Myocyte (in vitro differentiated cells): ENCODE measurements at regions not wholly inside any gene's neighbourhood (a gene's known extent, or its start where the extent isn't known, plus 50 kb on each side); places are given as distances from the start of the nearest gene placed in this dataset.
A peak's percentile ranks its signal among the peaks of the same experiment; 100 is the strongest.

Source experiments
- DNase-seq: peaks from one replicate; pipeline ENCODE4 v3.0.0-alpha.2; 2012; ENCODE audit warnings: low read depth

DNA sequence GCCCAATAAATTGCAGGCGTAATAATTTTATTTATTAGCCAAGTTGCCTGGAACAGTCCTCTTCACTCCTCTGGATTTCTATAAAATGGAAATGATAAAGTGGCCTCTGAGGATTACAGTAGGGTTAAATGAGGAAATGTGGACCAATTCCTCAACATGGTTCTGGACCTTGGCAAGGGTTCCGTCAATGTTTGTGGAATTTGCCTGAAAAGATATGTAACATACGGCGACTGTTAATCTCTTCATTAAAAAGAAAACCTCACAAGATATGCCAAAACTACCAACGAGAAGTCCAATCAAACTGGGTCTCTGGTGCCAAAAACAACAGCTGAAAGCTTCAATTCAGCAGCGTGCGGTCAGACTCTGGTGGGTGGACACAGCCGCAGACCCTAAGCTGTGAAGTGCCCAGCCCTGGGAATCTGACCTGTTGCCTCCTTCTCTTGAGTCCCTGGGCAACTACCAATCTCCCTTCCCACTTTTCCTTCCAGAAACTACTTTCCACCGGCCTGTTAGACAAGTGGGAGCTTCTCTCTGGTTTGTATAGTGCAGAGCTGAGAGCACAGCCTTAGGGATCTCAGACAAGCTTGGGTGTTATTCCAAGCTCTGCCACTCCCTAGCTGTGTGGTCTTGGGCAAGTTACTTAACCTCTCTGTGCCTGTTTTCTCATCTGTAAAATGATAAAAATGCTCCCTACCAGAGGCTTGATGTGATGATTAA lies 190.5 kb upstream of the GSC start:
- DNase-seq, result peak; percentile 44

DNA sequence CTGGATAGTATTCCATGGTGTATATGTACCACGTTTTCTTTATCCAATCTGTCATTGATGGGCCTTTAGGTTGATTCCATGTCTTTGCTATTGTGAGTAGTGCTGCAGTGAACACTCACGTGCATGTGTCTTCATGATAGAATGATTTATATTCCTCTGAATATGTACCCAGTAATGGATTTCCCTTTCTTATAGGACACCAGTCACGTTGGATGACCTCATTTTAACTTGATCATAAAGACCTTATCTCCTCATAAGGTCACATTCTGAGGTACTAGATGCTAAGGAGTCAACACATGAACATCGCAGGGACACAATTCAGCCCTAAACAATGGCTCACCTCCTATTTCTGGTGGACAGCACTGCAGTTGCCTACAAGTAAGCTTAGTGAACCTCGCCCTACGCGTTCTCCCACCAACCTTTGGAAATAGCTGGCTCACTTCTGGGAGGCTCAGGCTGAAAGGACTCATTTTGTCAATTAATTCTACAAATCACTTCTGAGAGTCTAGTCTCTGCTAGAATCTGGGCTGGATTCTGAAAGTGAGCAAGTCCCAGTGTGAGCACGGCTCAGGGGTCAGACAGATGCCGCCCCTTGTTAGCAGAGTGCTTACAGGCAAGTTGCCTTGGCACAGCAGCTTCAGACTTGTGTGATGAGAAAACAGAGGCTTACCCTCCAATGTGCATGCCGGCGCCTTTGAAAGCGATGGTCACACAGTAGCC lies 183.8 kb upstream of the GSC start:
- no peak for DNase-seq

DNA sequence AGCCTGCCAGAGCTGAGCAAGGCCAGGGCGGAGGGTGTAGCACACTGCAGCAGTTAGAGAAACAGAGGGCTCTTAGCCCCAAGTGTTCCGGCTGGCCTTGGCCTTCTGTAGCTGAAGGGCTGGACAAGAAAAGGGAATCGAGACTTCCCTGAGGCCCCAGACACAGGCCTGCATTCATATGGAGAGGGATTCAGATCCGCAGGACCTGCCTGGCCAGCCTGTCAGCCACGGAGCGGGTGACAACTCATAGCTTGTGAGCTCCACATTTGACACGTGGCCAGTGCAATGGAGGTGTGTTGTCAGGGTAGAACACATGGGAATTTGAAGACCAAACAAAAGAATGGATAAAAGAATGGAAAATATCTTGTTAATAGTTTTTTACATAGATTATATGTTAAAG lies 182.2 kb upstream of the GSC start:
- no peak for DNase-seq

DNA sequence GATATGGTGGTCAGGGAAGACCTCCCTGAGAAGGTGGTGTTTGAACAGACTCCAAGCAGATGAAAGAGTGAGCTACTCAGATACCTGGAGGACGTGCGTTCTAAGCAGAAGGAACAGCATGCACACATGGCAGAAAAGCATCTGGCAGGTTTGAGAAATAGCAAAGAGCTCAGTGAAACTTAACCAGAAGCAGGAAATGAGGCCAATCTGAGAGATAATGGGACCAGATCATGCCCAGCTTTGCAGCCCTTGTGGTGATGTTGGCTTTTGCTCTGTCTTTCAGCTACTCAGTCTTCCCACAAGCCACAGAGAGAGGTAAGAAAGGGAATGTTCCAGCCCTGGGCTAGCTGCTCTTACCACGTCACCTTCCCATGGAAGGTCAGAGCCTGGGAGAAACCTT lies 176.3 kb upstream of the GSC start:
- no peak for DNase-seq

DNA sequence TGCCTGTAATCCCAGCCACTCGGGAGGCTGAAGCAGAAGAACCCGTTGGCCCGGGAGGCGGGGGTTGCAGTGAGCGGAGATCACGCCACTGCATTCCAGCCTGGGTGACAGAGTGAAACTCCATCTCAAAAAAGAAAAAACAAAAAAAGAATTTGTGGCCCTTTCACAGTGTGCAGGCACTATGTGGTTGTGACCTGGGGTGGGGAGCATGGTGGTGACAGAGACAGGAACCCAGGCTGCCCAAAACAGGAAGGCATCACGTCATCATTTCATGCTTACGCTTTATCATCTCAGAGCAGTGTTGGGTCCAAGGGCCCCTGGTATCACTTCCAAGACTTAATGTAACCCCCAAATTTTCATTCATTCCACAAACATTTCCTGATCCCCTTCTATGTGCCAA lies 175.7 kb upstream of the GSC start:
- no peak for DNase-seq

DNA sequence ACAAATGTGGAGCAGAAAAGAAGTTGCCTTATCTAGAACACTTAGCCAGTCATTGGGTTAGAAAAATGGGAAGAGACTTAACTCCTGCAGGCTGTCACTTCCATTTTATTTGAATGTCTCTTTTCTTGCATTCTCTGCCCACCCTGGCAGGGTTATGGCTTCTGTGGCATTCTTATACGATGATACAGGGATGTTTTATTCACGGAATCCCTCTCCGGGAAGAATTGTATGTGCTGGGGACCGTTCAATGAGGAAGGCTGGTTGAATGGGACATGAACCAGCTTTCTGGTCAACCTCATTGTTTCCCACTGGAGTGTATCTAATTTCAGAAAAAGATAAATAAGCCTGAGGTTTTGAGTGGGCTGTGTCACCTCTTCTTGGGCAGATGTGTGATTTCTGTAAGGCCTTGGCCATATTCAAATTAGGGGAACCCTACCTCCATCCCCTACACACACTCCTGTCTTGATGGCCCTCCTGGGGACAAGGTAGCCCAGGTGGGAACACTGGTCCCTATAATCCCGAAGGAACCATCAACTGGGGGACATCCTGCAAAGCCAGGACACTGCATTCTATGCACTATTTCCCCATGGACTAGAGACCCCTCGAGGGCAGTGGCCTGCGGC lies 174.8 kb upstream of the GSC start:
- no peak for DNase-seq

- DNase-seq, result no peak
Measured at GRCh38 chr14:94942601-94943000, 172.7 kb upstream of the GSC start.

DNA sequence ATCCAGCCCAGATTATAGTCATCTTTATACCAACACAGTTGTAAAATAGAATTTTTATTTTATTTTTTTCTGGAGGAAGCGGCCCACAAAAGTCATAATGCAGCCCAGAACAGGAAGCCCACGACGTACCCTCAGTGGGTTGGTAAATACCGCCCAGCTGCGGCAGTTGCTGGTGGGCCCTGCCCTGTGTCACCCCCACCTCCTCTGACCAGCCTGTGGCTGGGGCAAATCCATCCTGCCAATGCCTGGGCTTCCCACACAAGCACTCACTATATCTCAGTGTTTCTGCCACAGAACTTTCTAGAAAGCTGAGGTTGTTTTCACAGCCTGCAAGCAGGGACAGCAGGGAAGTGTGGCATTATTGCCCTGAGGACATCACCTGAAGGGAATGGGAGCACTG lies 171.4 kb upstream of the GSC start:
- DNase-seq, result no peak

DNA sequence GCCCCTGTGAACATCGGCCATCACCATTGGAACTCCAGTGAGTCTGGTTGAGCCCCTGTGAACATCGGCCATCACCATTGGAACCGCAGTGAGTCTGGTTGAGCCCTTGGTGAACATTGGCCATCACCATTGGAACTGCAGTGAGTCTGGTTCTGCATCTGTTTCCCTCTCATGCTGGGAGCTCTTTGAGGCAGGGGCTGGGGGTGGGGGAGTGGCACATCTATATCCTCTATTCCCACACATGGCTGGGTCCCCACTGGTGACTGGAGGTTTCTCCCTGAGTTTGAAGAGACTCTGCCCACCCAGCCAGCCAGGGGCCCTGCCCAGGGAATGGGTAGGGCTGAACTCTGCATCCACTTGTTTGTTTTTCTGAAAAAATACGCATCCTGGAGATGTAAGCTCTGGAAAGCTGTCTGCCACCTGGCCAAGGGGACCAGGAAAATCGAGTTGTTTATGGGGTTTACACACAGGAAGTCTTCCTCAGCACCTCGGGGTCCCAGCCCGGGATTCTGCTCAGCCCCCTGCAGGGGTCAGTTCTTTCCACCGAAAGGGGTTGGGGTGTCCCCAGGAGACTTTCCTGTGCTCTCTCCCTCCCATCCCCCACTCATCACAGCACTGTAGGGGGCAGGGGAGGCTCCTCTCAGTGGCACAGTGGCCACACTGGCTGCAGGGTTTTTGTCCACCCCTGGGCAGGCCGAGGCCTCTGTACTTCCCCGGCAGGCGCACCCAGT lies 170.5 kb upstream of the GSC start:
- DNase-seq, result no peak

GRCh38 chr14:94938016-94938415 lies 168.1 kb upstream of the GSC start:
- no peak for DNase-seq

DNA sequence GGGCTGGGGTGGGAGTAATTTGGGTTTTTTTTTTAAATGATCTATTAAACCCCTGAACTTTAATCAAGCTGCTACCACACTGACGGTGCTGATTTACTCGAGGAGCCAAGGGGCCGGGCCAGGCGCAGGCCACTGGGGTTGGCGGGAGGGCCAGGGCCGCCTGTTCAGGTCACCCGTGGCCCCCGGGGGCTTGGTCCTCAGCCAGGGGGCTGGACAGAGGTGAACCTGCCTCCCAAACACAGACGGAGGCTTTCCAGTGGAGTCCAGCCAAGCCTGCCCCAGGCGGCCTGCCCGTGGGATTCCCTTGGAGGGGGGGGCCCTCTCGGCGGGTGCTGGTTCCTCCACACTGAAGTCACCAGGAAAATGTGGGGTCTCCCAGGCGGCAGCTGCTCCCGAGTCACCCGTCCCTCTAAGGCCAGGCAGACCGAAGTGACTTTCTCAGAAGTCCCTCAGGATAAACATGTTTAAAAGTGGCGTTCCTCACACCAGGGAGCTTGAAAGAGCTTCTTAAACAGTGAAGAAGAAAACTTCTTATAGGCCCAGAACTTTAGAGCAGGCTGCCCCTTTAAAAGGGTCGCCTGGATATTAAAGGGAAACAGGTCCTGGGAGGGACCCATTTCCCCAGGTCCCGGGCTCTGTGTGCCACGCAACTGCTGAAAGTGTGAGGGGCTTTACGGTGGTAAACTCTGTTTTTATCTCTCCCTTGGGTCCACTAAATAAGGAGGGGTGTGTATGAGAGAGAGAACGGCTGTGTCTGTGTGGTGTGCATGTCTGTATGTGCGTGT lies 167.2 kb upstream of the GSC start:
- DNase-seq, result no peak

DNA sequence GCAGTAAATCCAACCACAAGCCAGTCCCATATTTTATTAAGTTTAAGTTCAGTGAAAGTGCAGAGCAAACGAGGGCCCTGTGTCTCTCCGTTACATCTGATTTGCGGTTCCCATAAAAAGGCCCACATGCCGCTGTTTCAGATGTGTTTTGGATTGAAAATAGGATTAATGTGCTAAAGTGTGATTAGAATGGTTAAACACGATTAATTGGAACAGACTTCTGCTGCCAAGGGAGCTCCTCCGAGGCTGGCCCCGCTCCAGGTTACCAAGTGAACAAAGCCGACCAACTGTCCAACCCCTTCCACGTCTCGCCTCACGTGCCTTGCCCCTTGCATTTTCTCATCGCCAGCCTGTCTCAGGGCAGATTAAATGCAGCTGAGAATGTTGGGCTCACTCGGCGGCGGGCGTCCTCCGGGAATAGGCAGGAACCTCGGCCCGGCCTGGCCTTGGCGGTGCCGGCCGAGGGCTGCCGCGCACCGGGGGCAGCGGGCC lies 166.5 kb upstream of the GSC start:
- peak; percentile 31 for DNase-seq

DNA sequence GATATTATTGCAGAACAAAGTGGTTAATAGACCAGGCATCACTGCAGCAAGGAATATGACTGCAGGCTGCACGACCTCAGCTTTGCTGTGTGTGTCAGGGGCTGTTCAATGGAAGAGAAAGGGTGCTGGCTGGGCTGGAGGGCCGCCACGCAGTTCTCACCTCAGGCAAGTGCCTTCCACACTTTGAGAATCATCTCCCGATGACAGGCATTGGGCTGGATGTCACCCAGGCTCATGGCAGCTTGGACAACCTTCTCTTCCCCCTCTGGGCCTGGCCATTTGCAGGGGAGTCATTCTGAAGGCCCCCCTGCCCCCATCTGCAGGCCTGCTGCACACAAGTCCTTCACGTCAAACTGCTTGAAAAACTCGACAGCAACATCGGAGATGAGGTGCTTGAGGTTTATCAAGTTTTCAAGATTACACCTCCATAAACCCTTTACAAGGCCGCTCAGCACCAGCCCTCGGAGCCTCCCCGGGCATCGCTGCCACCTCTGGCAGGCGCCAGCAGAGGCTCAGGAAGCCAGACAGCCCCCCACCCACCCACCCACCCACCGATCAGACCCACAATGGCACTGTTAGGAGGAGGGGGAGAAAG lies 165.9 kb upstream of the GSC start:
- no peak for DNase-seq

- DNase-seq, result no peak
Measured at GRCh38 chr14:94934276-94934810, 164.4 kb upstream of the GSC start.

GRCh38 chr14:94933486-94933885 lies 163.6 kb upstream of the GSC start:
- DNase-seq, result no peak

DNA sequence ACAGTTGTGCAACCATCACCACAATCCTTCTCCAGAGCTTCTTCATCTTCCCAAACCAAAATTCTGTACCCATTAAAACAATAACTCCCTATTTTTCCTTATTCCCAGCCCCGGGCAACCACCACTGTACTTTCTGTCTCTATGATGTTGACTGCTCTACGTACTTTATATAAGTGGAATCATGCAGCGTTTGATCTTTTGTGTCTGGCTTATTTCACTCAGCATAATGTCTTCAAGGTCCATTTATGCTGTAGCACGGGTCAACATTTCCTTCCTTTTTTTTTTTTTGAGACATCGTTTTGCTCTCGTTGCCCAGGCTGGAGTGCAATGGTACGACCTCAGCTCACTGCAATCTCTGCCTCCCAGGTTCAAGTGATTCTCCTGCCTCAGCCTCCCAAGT lies 162.7 kb upstream of the GSC start:
- DNase-seq, result no peak

DNA sequence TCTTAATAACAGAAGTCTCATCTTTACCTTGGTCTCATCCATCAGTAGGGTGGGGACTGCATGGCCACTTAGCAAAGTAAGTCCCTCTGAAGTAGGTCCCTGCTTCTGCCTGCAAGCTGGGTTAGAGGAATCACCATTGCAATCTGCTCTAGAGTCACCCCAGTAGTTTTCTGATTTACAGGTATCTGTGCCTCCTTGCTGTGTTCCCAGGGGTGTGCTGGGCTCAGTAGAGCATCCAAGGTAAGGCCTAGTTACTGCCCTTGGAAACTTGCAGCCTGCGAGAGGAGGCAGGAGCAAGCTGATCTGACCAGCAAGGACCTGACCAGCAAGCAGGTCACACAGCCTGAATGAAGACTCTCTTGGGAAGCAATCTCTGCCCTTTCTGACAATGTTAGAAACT lies 160.8 kb upstream of the GSC start:
- no peak for DNase-seq

DNA sequence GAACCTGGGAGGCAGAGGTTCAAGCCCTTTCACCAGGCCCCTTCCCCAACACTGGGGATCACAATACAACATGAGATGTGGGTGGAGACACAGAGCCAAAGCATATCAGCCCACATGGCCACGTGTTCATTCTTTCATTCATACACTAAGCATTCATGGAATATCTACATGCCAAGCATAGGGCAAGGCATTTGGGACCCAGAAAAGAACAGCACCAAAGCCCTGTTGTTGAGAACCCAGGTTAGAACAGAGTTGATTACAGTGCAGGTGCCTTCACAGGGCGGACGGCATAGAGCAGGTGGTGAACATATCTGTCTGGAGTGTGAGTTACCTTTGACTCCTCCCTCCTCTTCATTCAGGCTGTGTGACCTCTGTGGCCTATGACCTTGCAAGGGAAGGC lies 159.4 kb upstream of the GSC start:
- no peak for DNase-seq

GRCh38 chr14:94926176-94926575 lies 156.3 kb upstream of the GSC start:
- DNase-seq, result no peak

GRCh38 chr14:94925416-94926173 lies 155.7 kb upstream of the GSC start:
- DNase-seq, result no peak
